ENCODE measurements at regions not wholly inside any gene's neighbourhood (a gene's known extent, or its start where the extent isn't known, plus 50 kb on each side); places are given as distances from the start of the nearest gene placed in this dataset.

GRCh38 chr5:54644226-54644625, 126.7 kb downstream of the SNX18 start:
- TF ChIP-seq CTCF (IDR thresholded peaks at IDR 0.05; ENCODE audit: low read depth, low read length), result no peak
- no peak for TF ChIP-seq EZH2phosphoT487 (IDR thresholded peaks at IDR 0.05; ENCODE audit: low read depth)

Measured in OCI-LY3 (cell line).